ENCODE measurements at regions not wholly inside any gene's neighbourhood (a gene's known extent, or its start where the extent isn't known, plus 50 kb on each side); places are given as distances from the start of the nearest gene placed in this dataset.

DNA sequence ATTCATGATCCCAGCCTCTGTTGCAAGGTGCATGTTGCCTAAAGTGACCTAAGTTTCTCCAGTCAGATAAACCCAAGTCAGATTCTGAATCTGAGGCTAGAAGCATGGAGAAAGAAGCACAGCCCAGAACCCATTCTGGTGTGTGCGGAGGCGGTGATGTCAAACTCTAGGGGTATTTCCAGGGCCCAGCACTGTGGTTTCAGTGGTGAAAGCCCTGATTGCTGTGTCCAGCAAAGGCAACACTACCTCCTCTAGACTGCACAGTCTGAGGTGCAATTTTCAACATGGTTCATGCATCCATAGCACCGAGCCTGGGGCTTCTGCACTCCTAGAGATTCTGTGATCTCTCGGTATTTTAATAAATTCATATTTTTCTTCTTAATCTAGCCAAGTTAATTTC is 264.8 kb upstream of the KLHL29 start:
- Histone ChIP-seq H3K4me3 (ENCODE audit: low read length) (no peak overlapping the region), H3K9me3 (ENCODE audit: control insufficient read depth, low read depth, low read length) (no peaks in the 10 kb centered on the region), H3K27ac (ENCODE audit: low read length) (no peak overlapping the region), H3K4me1 (ENCODE audit: control insufficient read depth, insufficient read depth, low read length) (peaks cover 38% of the 10 kb centered on the region), H3K36me3 (ENCODE audit: control insufficient read depth, insufficient read depth, low read length) (no peaks in the 10 kb centered on the region), H3K27me3 (ENCODE audit: control insufficient read depth, insufficient read depth, low read length) (no peaks in the 10 kb centered on the region)
- no peak for DNase-seq
- no CpG with 5 or more reads among the region's 4 CpGs for WGBS (ENCODE audit: insufficient coverage, low lambda C conversion rate)

- Histone ChIP-seq H3K36me3 (ENCODE audit: control insufficient read depth, insufficient read depth, low read length) (no peaks in the 10 kb centered on the region), H3K4me1 (ENCODE audit: control insufficient read depth, insufficient read depth, low read length) (peaks cover 57% of the 10 kb centered on the region)
These were observed 262.9 kb upstream of the KLHL29 start for GRCh38 chr2:23121968-23122648.

GRCh38 chr2:23122681-23123215 is 262.2 kb upstream of the KLHL29 start:
- DNase-seq, result peak in 1 of 2 donors; percentile 65
- Histone ChIP-seq H3K4me3 (ENCODE audit: low read length) (no peak overlapping the region), H3K27me3 (ENCODE audit: control insufficient read depth, insufficient read depth, low read length) (no peaks in the 10 kb centered on the region), H3K9me3 (ENCODE audit: control insufficient read depth, low read depth, low read length) (no peaks in the 10 kb centered on the region), H3K36me3 (ENCODE audit: control insufficient read depth, insufficient read depth, low read length) (no peaks in the 10 kb centered on the region), H3K4me1 (ENCODE audit: control insufficient read depth, insufficient read depth, low read length) (peaks cover 60% of the 10 kb centered on the region), H3K27ac (ENCODE audit: low read length) (peak overlapping the region; percentile 42)
- WGBS (ENCODE audit: insufficient coverage, low lambda C conversion rate), result 43% methylated on average over 1 of the region's 5 CpGs

More at GRCh38 chr2:23121968-23122648, 262.9 kb upstream of the KLHL29 start:
- no peak overlapping the region for H3K4me3 ChIP-seq (ENCODE audit: low read length)
- DNase-seq, result peak in 1 of 2 donors; percentile 44
- H3K27me3 ChIP-seq (ENCODE audit: control insufficient read depth, insufficient read depth, low read length), result no peaks in the 10 kb centered on the region
- H3K9me3 ChIP-seq (ENCODE audit: control insufficient read depth, low read depth, low read length), result no peaks in the 10 kb centered on the region
- no CpG with 5 or more reads among the region's 4 CpGs for WGBS (ENCODE audit: insufficient coverage, low lambda C conversion rate)
- peak overlapping the region; percentile 42 for H3K27ac ChIP-seq (ENCODE audit: low read length)

GRCh38 chr2:23123686-23124085 is 261.3 kb upstream of the KLHL29 start:
- H3K27ac ChIP-seq (ENCODE audit: low read length), result no peak overlapping the region
- no CpG with 5 or more reads among the region's 2 CpGs for WGBS (ENCODE audit: insufficient coverage, low lambda C conversion rate)

GRCh38 chr2:23124214-23124750 is 260.7 kb upstream of the KLHL29 start:
- H3K27me3 ChIP-seq (ENCODE audit: control insufficient read depth, insufficient read depth, low read length), result no peaks in the 10 kb centered on the region
- H3K4me3 ChIP-seq (ENCODE audit: low read length), result no peak overlapping the region
- no peak overlapping the region for H3K27ac ChIP-seq (ENCODE audit: low read length)
- peaks cover 61% of the 10 kb centered on the region for H3K4me1 ChIP-seq (ENCODE audit: control insufficient read depth, insufficient read depth, low read length)
- WGBS (ENCODE audit: insufficient coverage, low lambda C conversion rate), result 67% methylated on average over 3 of the region's 7 CpGs
- H3K36me3 ChIP-seq (ENCODE audit: control insufficient read depth, insufficient read depth, low read length), result no peaks in the 10 kb centered on the region
- DNase-seq, result no peak
- H3K9me3 ChIP-seq (ENCODE audit: control insufficient read depth, low read depth, low read length), result no peaks in the 10 kb centered on the region

More at GRCh38 chr2:23123686-23124085, 261.3 kb upstream of the KLHL29 start:
- no peak for DNase-seq
- H3K4me3 ChIP-seq (ENCODE audit: low read length), result no peak overlapping the region
- no peaks in the 10 kb centered on the region for H3K27me3 ChIP-seq (ENCODE audit: control insufficient read depth, insufficient read depth, low read length)
- no peaks in the 10 kb centered on the region for H3K36me3 ChIP-seq (ENCODE audit: control insufficient read depth, insufficient read depth, low read length)
- H3K9me3 ChIP-seq (ENCODE audit: control insufficient read depth, low read depth, low read length), result no peaks in the 10 kb centered on the region
- H3K4me1 ChIP-seq (ENCODE audit: control insufficient read depth, insufficient read depth, low read length), result peaks cover 65% of the 10 kb centered on the region

GRCh38 chr2:23127465-23127864 is 257.5 kb upstream of the KLHL29 start:
- WGBS (ENCODE audit: insufficient coverage, low lambda C conversion rate), result no CpG with 5 or more reads among the region's 4 CpGs
- Histone ChIP-seq H3K4me3 (ENCODE audit: low read length) (no peak overlapping the region), H3K9me3 (ENCODE audit: control insufficient read depth, low read depth, low read length) (no peaks in the 10 kb centered on the region), H3K27me3 (ENCODE audit: control insufficient read depth, insufficient read depth, low read length) (no peaks in the 10 kb centered on the region), H3K36me3 (ENCODE audit: control insufficient read depth, insufficient read depth, low read length) (no peaks in the 10 kb centered on the region), H3K27ac (ENCODE audit: low read length) (peak overlapping the region; percentile 75), H3K4me1 (ENCODE audit: control insufficient read depth, insufficient read depth, low read length) (peaks cover 46% of the 10 kb centered on the region)
- DNase-seq, result peak; percentile 83 to 94

- Histone ChIP-seq H3K36me3 (ENCODE audit: control insufficient read depth, insufficient read depth, low read length) (no peaks in the 10 kb centered on the region), H3K4me3 (ENCODE audit: low read length) (no peak overlapping the region), H3K27me3 (ENCODE audit: control insufficient read depth, insufficient read depth, low read length) (no peaks in the 10 kb centered on the region), H3K9me3 (ENCODE audit: control insufficient read depth, low read depth, low read length) (no peaks in the 10 kb centered on the region), H3K4me1 (ENCODE audit: control insufficient read depth, insufficient read depth, low read length) (peaks cover 35% of the 10 kb centered on the region), H3K27ac (ENCODE audit: low read length) (peak overlapping the region; percentile 69)
- DNase-seq, result no peak
- no CpG with 5 or more reads among the region's 7 CpGs for WGBS (ENCODE audit: insufficient coverage, low lambda C conversion rate)
These were observed 256.2 kb upstream of the KLHL29 start for GRCh38 chr2:23128684-23129292.

DNA sequence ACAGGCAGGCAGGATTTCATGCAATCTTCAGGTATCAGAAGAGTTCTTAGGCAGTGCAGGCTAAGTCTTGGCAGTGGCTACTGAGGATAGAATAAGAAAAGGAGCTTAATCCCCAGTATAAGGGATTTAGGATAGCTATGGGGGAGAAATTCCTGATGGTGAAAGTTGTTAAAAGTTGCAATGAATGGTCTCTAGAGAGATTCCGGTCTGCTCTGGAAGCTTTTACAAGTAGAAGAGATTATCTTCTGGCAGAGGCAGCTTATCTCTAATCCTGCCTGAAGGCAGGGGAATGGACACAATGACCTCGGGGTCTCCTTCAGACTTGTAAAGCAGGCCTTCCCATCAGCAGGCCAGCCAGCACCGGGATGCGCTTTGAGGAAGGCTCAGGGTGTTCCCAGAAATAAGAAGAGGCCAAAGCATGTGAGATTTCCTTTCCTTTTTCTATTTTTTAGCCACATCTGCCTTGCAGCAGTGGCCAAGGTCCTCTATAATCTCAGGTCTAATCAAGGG is 253.9 kb upstream of the KLHL29 start:
- no peak for DNase-seq
- Histone ChIP-seq H3K27ac (ENCODE audit: low read length) (no peak overlapping the region), H3K36me3 (ENCODE audit: control insufficient read depth, insufficient read depth, low read length) (no peaks in the 10 kb centered on the region), H3K4me1 (ENCODE audit: control insufficient read depth, insufficient read depth, low read length) (peaks cover 21% of the 10 kb centered on the region), H3K4me3 (ENCODE audit: low read length) (no peak overlapping the region), H3K27me3 (ENCODE audit: control insufficient read depth, insufficient read depth, low read length) (no peaks in the 10 kb centered on the region), H3K9me3 (ENCODE audit: control insufficient read depth, low read depth, low read length) (no peaks in the 10 kb centered on the region)
- no CpG with 5 or more reads among the region's 4 CpGs for WGBS (ENCODE audit: insufficient coverage, low lambda C conversion rate)

GRCh38 chr2:23132000-23132399 is 253.0 kb upstream of the KLHL29 start:
- no peak for DNase-seq
- H3K4me3 ChIP-seq (ENCODE audit: low read length), result no peak overlapping the region
- WGBS (ENCODE audit: insufficient coverage, low lambda C conversion rate), result 100% methylated on average over 1 of the region's 2 CpGs
- H3K9me3 ChIP-seq (ENCODE audit: control insufficient read depth, low read depth, low read length), result no peaks in the 10 kb centered on the region
- H3K36me3 ChIP-seq (ENCODE audit: control insufficient read depth, insufficient read depth, low read length), result no peaks in the 10 kb centered on the region
- H3K27me3 ChIP-seq (ENCODE audit: control insufficient read depth, insufficient read depth, low read length), result no peaks in the 10 kb centered on the region
- H3K4me1 ChIP-seq (ENCODE audit: control insufficient read depth, insufficient read depth, low read length), result peaks cover 13% of the 10 kb centered on the region
- H3K27ac ChIP-seq (ENCODE audit: low read length), result no peak overlapping the region

GRCh38 chr2:23132823-23133595 is 252.0 kb upstream of the KLHL29 start:
- no peak overlapping the region for H3K27ac ChIP-seq (ENCODE audit: low read length)
- no CpG with 5 or more reads among the region's 3 CpGs for WGBS (ENCODE audit: insufficient coverage, low lambda C conversion rate)
- peaks cover 6% of the 10 kb centered on the region for H3K4me1 ChIP-seq (ENCODE audit: control insufficient read depth, insufficient read depth, low read length)
- H3K27me3 ChIP-seq (ENCODE audit: control insufficient read depth, insufficient read depth, low read length), result no peaks in the 10 kb centered on the region
- H3K9me3 ChIP-seq (ENCODE audit: control insufficient read depth, low read depth, low read length), result no peaks in the 10 kb centered on the region
- DNase-seq, result no peak
- H3K36me3 ChIP-seq (ENCODE audit: control insufficient read depth, insufficient read depth, low read length), result no peaks in the 10 kb centered on the region
- H3K4me3 ChIP-seq (ENCODE audit: low read length), result no peak overlapping the region
